Stimulated activated CD4-positive, alpha-beta T cell treated with anti-CD3 and anti-CD28 coated beads, Interleukin-1b, Interleukin-23, amount 100 ng/mL, for 24 hours (primary cell): ENCODE measurements at regions not wholly inside any gene's neighbourhood (a gene's known extent, or its start where the extent isn't known, plus 50 kb on each side); places are given as distances from the start of the nearest gene placed in this dataset.
"Not testable (repeated sequence)": the region's sequence is repeated elsewhere in the genome, so short reads cannot be mapped to it uniquely, and the experiment has no call there.

Experiments
- DNase-seq, 4 experiments: peaks; one replicate each; pipeline ENCODE4 v3.0.0-alpha.2; 2020; ENCODE audit warnings: low read depth in 4 of 4, low spot score in 1 of 4

DNA sequence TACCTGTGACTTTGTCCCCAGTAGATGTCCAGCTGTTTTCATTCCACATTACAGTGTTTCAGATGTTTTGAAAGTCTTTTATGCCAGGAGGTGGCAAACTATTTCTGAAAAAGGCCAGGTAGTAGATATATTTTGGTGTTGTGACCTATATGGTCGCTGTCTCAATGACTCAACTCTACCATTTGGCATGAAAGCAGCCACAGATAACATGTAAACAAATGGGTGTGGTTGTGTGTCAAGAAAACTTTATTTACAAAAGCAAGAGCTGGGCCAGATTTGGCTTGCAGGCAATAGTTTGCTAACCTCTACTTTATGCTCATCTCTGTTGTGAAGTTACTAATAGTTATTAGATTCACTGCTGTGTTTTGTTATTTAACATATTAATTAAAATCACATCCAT, 728.7 kb upstream of the EEF2KMT start:
- no peak for DNase-seq

DNA sequence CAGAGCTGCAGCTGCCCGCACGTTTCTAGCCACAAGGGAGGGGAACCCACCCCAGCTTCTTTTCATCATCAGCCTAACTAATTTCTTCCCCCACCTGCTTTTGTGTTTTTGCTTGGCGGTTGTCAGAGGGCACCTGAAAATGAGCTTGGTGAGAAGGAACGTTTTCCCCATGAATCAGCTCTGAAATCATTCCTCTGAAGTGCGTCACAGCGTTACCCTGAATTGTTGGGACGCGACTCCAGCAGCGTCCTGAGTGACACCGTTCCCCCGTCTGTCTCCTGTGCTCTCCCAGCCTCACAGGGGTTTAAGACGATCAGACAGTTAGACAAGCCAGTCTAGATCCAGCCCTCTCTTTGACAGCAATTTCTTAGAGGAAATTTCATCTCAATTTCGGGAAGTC, 722.9 kb upstream of the EEF2KMT start:
- DNase-seq, result no peak

DNA sequence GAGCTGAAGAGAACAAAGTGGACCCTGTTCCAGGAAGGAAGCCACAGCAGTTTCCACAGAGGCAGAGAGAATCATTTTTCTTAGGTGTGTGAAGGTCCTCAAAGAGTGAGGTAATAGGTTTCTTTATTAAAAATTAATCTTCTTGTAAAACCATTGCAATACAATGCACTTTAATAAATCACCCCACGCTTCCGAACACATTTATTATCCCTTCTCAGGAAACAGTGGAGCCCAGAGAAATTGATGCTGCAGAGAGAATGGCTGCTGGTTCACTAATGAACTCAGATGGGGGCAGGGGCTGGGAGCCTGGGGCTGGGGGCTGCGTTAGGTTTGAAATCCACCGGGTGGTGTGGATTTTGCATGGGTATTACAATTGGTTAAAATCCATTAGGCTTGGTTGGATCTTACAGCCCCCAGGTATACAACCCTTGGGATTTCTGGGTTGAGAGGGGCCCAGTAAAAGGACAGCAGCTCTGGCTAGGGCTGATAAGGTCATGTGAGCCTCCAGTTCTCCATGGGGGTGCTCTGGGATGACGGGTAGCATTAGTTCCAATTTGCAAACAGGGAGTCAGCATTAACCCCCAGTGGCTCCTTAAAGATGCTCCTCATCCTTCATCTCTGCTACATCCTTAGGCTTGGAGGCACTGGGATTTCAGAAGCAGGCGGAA, 718.1 kb upstream of the EEF2KMT start:
- no peak for DNase-seq

DNA sequence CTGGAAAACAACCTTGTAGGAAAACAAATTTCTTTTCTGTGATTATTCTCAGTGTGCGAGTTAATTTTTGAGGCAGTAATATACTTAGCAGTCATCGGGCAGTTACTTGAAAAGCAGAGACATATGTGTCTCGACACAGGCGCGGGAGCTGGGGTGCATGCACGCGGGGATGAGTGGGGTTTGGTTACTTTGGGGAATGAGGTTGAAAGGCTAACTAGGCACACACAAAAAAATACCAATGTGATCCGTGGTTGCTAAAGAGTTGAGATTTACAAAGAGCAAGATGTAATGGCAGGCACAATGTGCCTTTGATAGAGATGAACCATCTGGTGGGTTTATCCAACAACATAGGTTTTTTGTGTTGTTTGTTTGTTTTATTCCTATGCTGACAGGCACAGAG, 703.8 kb upstream of the EEF2KMT start:
- no peak for DNase-seq

DNA sequence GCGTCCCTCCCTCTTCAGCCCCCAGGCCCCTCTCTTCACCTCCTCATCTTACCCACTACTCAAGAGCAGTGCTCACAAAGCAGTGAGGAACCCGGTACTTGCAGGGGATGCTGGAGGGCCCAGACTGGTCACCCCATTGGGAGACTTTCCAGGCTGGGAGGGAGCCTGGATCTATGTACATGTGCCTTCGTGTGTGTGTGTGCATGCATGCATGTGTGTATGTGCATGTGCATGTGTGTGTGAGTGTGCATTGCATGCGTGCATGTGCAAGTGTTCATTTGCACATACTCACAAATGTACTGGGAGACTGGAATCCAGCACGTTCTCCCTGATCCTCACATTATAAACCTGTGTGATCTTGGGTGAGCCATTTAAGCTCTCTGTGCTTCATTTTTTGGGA, 696.0 kb upstream of the EEF2KMT start:
- no peak for DNase-seq

DNA sequence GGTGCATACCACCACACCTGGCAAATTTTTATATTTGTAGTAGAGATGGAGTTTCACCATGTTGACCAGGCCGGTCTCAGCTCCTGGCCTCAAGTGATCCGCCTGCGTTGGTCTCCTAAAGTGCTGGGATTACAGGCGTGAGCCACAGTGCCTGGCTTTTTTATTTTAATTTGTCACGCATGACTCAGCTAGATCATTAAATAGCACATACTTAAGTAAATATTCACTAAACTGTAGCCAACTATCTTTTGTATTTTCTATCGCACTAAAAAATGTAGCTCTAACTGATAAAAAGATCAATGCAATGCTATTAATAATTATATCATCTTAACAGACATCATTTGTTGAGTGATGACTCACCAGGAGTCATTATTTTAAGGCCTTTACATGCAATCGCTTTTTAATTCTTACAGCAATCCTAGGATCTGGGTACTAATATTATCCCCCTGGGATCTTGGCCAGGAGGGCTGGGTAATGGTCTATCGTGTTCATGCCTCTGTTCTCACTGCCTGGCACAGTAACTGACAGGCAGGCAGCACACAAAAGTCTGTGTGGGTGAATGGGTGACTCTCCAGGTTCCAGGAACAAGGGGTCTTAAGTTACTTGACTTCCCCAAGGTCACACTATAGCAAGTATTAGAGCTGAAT, 693.5 kb upstream of the EEF2KMT start:
- DNase-seq, result no peak

DNA sequence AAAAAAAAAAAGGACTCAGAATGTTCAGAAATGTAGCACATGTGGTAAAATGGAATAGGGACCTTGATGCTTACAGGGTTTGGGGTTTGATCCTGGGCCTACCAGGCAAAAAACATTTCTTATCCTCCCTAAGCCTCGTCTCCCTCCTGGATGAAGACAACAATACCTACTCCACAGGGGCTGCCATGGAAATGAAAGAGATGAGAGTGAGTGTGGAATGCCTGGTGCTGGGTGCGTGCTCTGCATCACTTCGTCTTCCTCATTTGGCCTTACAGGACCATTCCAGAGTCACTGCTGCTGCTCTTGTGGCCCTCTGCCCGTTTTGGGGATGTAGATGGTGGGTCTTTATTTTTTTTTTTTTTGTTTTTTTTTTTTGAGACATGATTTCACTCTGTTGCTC, 692.9 kb upstream of the EEF2KMT start:
- DNase-seq, result no peak

DNA sequence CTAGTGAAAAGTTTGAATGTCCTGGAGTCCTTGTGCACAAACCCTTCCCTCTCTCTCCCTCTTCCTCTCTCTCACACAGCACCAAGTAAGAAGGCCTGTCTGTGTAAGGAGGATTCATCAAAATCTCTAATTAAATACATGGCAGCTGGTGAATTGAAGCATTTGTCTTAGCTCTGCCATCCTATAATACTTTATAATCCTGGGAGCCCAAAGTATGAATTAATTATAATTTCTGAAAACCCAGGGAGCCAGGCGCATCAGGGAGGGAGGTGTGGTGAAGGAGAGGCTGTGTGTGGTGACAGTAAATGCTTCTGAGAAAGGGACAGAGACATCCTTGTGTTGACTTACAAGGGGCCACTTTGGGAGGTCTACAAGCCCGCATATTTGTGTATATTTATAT, 691.4 kb upstream of the EEF2KMT start:
- no peak for DNase-seq

DNA sequence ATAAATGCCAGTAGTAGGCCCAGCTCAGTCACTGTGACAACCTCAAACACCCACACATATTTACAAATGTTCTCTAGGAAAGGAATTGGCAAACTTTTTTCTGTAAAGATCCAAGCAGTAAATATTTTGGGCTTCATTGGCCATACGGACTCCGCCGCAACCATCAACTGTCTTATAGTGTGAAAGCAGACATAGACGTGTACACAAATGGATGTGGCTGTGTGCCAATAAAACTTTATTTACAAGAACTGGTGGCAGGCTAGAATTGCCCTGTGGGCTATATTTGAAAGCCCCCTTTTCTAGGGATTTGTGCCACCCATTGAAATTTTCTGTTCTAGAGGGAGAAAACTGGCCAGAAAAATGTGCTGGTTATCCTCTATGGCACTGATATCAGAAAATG, 683.8 kb upstream of the EEF2KMT start:
- no peak for DNase-seq

DNA sequence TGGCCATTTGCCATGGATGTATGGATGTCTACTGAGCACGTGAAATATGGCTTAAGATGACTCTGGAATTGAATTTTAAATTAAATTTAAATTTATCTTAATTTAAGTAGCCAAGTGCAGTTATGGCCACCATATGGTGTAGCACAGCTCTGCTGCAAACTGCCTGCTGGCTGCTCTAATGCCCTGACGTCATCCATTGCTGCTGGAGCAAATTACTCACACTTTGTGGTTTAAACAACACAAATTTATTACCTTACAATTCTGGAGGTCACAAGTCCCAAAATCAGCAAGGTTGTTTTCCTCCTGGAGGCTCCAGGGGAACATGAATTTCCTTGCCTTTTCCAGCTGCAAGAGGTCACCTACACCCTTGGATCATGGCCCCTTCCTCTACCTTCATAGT, 679.3 kb upstream of the EEF2KMT start:
- no peak for DNase-seq

DNA sequence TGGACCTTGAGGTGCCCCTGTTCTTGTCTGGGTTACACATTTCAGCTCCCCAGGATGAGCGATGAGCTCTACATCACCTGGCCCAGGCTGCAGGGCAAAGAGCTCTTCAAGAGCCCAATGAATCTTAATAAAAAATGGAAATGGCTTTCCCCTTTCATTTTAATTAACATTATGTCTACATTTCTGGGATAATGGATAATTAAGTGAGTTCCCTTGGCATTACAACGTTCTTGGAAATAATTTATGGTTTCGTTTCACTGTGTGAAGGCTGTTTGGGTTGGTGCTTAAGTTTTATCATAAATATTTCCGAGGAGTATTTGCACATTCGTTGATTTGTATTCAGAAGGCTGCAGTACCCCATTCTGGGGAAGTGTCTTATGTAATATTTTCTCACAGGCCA, 678.3 kb upstream of the EEF2KMT start:
- DNase-seq, result no peak

DNA sequence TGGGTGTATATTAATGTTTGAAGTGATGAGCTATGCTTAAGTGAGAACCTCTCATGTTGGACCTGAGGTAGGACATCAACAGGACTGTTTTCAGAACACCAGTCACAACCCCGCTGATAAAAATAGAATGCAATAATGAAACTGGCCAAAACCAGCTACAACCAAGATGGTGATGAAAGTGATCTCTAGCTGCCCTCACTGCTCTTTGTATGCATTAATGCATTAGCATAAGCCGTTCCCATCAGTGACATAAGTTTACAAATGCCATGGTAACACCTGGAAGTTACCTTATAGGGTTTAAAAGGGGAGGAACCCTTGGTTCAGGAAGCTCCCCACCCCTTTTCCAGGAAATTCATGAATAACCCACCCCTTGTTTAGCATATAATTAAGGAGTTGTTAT, 672.5 kb upstream of the EEF2KMT start:
- no peak for DNase-seq

DNA sequence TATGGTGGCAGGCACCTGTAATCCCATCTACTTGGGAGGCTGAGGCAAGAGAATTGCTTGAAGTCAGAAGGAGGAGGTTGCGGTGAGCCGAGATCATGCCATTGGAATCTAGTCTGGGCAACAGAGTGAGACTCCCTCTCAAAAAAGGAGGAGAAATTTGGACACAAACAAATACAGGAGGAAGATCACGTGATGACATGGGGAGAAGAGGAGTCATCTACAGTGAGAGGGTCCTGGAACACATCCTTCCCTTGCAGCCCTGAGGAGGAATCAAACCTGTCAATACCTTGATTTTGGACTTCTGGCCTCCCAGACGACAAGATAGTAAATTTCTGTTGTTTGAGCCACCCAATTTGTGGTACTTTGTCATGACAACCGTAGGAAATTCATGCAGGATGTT, 671.9 kb upstream of the EEF2KMT start:
- DNase-seq, result no peak

DNA sequence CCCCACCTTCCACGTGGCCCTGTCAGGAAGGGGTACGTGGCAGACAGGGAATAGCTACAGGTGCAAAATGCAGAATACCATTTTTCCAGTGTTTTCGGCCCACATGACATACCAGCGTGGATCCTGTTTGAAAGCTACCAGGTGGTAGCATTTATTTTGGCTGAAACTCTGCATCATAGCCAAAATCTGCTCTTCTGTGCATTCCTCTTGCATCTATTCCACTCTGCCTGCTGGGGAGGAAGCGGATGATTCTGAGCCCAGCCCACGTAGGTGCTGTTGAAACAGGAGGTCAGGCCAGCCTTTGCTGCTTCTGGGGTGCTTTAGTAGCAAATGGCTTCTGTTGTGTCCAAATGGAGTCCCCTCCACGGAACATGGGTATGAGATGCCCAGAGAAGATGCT, 670.9 kb upstream of the EEF2KMT start:
- no peak for DNase-seq

DNA sequence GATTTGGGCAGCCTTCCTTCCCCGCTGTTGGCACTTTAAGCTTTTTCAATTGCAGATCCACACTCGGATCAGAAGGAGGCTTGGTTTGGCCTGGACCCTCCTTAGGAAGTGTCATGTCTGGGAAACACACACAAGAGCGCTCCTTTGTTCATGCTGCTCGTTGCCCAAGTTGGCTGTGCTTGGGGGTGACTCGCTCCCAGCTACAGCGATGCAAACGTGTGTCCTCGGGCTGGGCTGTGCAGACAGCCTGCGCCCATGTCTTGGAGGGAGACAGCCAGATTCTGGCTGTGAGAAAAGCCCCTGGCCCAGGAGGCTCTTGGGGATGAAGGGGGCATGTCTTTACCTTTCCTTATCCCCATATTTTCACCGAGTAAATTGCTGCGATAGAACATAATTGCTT, 665.6 kb upstream of the EEF2KMT start:
- no peak for DNase-seq

DNA sequence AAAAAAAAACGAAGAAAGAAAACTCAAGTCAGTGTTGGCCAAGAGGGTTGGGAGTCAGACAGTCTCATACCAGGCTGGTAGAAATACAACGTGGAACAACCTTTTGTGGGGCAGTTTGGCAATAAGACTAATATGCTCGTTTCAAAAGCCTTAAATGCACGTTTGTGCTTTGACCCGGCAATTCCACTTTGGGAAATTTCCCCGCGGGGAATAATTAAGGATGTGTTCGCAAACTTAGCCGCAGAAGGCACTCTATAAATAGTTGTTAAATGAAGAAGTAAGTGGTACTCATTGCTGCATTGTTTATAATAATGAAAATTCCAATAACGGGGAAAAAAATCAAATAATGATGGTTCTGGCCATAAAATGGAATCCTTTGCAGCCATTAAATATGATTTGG, 664.8 kb upstream of the EEF2KMT start:
- DNase-seq, result no peak

DNA sequence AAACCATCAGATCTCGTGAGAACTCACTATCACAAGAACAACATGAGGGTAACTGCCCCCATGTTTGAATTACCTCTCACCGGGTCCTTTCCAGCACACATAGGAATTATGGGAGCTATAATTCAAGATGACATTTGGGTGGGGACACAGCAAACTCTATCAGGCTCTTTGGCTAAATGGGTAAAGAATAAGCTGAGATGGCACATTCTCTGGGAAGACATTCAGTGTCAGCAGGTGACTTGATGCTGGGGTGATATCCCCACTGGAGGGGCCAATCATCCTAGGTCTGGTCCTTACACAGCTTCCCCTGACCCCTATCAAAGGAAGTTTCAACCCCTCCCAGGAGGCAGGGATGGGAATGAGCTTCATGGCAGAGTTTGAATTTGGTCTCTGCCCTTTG, 664.0 kb upstream of the EEF2KMT start:
- DNase-seq, result no peak

DNA sequence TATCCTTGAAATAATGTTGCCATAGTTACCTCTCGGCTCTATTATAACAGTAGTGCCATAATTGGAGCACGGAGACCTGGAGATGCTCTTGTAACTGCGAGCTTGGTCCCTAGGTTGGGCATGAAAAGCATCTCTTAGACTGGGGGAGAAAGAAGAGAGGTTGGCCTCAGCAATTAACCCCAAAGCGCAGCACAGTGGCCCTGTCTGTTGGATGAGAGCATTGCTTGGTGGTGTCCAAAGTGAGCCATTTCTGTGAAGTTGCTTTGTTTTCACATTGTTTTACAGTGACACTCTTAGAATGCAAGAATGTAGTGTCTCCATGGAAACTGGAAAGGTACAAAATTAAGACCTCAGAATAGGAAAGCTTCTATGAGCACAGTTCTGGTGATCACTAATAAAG, 660.7 kb upstream of the EEF2KMT start:
- DNase-seq, result no peak

DNA sequence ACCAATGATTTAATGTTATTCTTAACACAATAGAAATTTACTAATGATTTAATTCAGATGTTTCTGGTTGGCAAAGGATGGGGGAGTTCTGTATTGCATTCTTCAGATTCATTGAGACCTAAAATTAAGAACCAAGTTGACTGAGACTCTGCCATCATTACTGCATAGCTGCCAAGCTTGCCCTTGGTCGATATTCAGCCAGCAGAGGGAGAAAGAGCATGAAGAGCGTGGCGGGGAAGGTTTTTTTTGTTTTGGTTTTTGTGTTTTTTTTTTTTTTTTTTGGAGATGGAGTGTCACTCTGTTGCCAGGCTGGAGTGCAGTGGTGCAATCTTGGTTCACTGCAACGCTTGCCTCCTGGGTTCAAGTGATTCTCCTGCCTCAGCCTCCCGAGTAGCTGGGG, 659.4 kb upstream of the EEF2KMT start:
- DNase-seq, result no peak

DNA sequence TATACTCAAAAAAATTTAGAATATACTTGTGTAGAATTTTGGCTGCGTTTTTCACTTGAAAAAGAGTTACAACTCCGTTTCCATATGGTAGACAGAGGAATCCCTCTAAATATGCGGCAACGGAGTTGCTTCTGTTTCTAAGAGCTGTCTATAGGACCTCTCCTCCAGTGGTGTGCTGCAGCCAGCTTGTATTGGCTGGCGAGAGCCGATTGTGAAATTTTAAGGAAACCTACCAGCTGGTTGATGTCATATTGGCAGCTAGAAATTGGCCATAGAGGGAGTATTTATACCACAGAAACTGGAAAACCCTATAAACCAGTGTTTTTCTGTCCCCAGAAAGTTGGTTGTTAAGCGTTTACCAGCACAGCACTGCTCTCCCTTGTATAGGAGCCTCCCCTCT, 655.8 kb upstream of the EEF2KMT start:
- DNase-seq, result no peak

DNA sequence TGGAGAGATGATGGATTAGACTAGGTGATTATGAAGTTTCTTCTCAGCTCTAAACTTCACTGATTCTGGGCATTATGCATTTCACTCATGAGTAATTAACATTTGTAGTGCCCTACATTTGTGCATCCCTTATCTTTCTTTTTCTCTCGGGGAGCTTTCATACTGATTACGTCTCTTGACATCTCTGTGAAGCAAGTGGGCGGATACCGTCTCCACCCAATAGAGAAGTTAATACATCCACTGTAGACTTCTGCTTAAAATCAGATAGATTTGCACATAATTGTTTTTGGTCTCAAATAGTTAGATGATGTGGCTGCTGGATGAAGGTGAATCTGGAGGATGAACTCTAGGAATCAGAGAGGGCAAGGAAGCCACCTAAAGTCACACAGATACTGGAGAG, 653.6 kb upstream of the EEF2KMT start:
- no peak for DNase-seq

DNA sequence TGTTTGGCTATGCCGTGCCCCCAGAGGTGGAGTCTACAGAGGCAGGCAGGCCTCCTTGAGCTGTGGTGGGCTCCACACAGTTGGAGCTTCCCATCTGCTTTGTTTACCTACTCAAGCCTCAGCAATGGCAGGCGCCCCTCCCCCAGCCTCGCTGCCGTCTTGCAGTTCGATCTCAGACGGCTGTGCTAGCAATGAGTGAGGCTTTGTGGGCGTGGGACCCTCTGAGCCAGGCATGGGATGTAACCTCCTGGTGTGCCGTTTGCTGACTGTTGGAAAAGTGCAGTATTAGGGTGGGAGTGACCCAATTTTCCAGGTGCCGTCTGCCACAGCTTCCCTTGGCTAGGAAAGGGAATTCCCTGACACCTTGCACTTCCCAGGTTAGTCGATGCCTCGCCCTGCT, 652.8 kb upstream of the EEF2KMT start:
- not testable (repeated sequence) for DNase-seq

DNA sequence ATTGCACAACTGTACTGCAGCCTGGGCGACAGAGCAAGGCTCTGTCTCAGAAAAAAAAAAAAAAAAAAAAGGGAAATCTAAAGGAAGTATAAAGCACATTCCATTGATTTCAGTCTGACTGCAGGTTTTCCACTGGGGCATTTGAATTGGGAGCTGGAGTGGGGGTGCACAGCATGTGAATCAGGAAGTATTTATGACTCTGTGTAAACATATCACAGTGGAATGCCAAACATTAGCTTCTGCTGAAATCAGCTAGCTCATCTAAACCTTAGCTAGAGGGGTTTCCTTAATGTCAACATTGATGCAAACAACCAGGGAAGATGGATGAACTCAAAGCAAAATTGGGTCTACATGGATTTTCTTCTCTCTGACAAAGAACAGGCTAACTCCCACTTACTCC, 641.0 kb upstream of the EEF2KMT start:
- no peak for DNase-seq
